ENCODE measurements at regions not wholly inside any gene's neighbourhood (a gene's known extent, or its start where the extent isn't known, plus 50 kb on each side); places are given as distances from the start of the nearest gene placed in this dataset.

- no peaks in the 10 kb centered on the region for H3K36me3 Mint-ChIP-seq (ENCODE audit: insufficient read depth in 1 of 3, low read depth in 3 of 3)
- Histone ChIP-seq H3K14ac (ENCODE audit: insufficient read depth, low read length) (no peak overlapping the region), H4K91ac (ENCODE audit: insufficient read length, low read depth, low read length) (no peak overlapping the region), H3K27me3 (ENCODE audit: insufficient read depth, low read length) (no peaks in the 10 kb centered on the region), H4K20me1 (ENCODE audit: control insufficient read depth, insufficient read depth, insufficient read length) (no peaks in the 10 kb centered on the region), H3K23me2 (ENCODE audit: insufficient read length, low read depth, low read length, poor library complexity, severe bottlenecking) (no peaks in the 10 kb centered on the region), H2BK5ac (ENCODE audit: insufficient read length, low read length) (no peak overlapping the region), H3K9me3 (ENCODE audit: control insufficient read depth, low read depth, low read length) (no peaks in the 10 kb centered on the region), H3K18ac (ENCODE audit: insufficient read length, low read depth, low read length) (no peak overlapping the region), H2AFZ (ENCODE audit: low read length) (no peak overlapping the region), H3K4ac (ENCODE audit: low read depth, low read length) (no peak overlapping the region), H3K79me1 (ENCODE audit: insufficient read depth, low read depth, low read length, poor library complexity, severe bottlenecking) (no peaks in the 10 kb centered on the region), H3K23ac (ENCODE audit: insufficient read length, low read depth, low read length) (no peak overlapping the region), H2AK5ac (ENCODE audit: insufficient read length, low read length) (no peak overlapping the region), H3K79me2 (ENCODE audit: insufficient read depth, low read length) (no peaks in the 10 kb centered on the region), H3K4me1 (ENCODE audit: insufficient read depth, low read length) (no peaks in the 10 kb centered on the region), H2BK12ac (ENCODE audit: insufficient read length, low read depth, low read length) (no peak overlapping the region), H4K8ac (replicated peaks; ENCODE audit: insufficient read length, low read depth, low read length) (no peak overlapping the region), H2BK15ac (ENCODE audit: low read depth, low read length) (no peak overlapping the region), H3K27ac (ENCODE audit: insufficient read length, low read depth, low read length) (no peak overlapping the region), H3K4me2 (ENCODE audit: insufficient read depth, insufficient read length, low read length) (no peak overlapping the region), H3T11ph (ENCODE audit: low read length) (no peak overlapping the region), H4K5ac (ENCODE audit: insufficient read length, low read depth, low read length) (no peak overlapping the region), H2BK120ac (ENCODE audit: low read depth, low read length, poor library complexity, severe bottlenecking) (no peak overlapping the region), H3K9ac (ENCODE audit: extremely low read depth, insufficient read length, low read length) (no peak overlapping the region), H3K56ac (ENCODE audit: insufficient read length, low read depth, low read length) (no peak overlapping the region), H2BK20ac (ENCODE audit: low read depth, low read length, poor library complexity, severe bottlenecking) (no peak overlapping the region)
- no CpG with 5 or more reads among the region's 2 CpGs for WGBS (ENCODE audit: extremely low coverage, insufficient read length, low lambda C conversion rate)
- H3K4me1 Mint-ChIP-seq, result peaks cover 10 to 19% of the 10 kb centered on the region in 2 experiments
- DNase-seq, result no peak
- no peak overlapping the region for H3K4me3 Mint-ChIP-seq
- no peaks in the 10 kb centered on the region for H3K27me3 Mint-ChIP-seq (ENCODE audit: low read depth)
- H3K9me3 Mint-ChIP-seq, result no peaks in the 10 kb centered on the region
- no peak for TF ChIP-seq CTCF (conservative IDR thresholded peaks at IDR 0.05)
- no peak overlapping the region for H3K27ac Mint-ChIP-seq
These were observed 914.2 kb downstream of the FAM181B start for GRCh38 chr11:81819462-81819861.

All from H9 (cell line).